ENCODE measurements at regions not wholly inside any gene's neighbourhood (a gene's known extent, or its start where the extent isn't known, plus 50 kb on each side); places are given as distances from the start of the nearest gene placed in this dataset.
"Not testable (repeated sequence)": the region's sequence is repeated elsewhere in the genome, so short reads cannot be mapped to it uniquely, and the experiment has no call there.

DNA sequence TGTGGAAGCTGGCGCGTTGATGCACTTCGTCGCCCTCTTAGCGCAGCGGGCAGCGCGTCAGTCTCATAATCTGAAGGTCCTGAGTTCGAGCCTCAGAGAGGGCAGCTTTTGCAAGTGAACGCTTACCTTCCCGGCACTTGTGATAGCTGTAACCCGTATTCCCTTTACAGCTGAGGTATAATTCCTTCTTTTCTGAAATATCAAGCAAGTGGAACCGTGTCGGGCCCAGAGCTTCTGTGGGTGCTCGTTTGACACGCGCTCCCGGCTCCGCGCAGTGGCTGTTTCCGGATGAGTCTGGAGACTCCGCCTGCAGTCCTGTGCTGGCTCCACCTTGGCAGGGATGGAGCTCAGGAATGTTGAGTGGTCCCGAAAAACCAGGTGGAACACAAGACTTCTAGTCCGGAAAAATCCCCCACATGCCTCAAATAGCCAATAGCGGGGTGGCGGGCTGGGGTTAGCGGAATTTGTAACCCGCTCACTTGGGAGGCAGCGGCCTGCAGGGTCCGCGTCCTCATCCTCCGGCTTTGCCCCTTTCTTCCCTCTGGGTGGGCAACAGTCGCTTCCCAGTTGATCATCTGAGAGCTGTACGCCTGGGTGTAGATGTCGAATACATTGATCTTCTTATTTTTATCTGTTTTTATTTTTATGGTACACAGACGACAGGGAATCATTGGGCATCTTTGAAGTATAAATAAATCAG, 106.8 kb upstream of the ZNF322 start:
- TF ChIP-seq KDM1A (IDR thresholded peaks at IDR 0.05; ENCODE audit: borderline replicate concordance); CTCF (IDR thresholded peaks at IDR 0.05 in 2 of 3, conservative IDR thresholded peaks at IDR 0.05 in 1 of 3; ENCODE audit: control insufficient read depth in 2 of 3, extremely low read depth in 1 of 3, insufficient read depth in 1 of 3, low read depth in 3 of 3, low read length in 3 of 3); YBX1 (IDR thresholded peaks at IDR 0.05); JUNB (IDR thresholded peaks at IDR 0.05); POLR2A (IDR thresholded peaks at IDR 0.05; ENCODE audit: low read depth, low read length); CBX3 (IDR thresholded peaks at IDR 0.05; ENCODE audit: borderline replicate concordance, low read depth); HCFC1 (IDR thresholded peaks at IDR 0.05; ENCODE audit: low read length); WRNIP1 (IDR thresholded peaks at IDR 0.05; ENCODE audit: borderline replicate concordance, low read depth, low read length); YY1 (IDR thresholded peaks at IDR 0.05; ENCODE audit: low read depth, low read length); TARDBP (IDR thresholded peaks at IDR 0.05; ENCODE audit: borderline replicate concordance); DPF2 (IDR thresholded peaks at IDR 0.05): not testable (repeated sequence)
- TF ChIP-seq, protein P1, sequence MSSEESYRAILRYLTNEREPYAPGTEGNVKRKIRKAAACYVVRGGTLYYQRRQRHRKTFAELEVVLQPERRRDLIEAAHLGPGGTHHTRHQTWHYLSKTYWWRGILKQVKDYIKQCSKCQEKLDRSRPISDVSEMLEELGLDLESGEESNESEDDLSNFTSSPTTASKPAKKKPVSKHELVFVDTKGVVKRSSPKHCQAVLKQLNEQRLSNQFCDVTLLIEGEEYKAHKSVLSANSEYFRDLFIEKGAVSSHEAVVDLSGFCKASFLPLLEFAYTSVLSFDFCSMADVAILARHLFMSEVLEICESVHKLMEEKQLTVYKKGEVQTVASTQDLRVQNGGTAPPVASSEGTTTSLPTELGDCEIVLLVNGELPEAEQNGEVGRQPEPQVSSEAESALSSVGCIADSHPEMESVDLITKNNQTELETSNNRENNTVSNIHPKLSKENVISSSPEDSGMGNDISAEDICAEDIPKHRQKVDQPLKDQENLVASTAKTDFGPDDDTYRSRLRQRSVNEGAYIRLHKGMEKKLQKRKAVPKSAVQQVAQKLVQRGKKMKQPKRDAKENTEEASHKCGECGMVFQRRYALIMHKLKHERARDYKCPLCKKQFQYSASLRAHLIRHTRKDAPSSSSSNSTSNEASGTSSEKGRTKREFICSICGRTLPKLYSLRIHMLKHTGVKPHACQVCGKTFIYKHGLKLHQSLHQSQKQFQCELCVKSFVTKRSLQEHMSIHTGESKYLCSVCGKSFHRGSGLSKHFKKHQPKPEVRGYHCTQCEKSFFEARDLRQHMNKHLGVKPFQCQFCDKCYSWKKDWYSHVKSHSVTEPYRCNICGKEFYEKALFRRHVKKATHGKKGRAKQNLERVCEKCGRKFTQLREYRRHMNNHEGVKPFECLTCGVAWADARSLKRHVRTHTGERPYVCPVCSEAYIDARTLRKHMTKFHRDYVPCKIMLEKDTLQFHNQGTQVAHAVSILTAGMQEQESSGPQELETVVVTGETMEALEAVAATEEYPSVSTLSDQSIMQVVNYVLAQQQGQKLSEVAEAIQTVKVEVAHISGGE (CRISPR knock-in tag; IDR thresholded peaks at IDR 0.05): not testable (repeated sequence)
- TF ChIP-seq, protein P2, sequence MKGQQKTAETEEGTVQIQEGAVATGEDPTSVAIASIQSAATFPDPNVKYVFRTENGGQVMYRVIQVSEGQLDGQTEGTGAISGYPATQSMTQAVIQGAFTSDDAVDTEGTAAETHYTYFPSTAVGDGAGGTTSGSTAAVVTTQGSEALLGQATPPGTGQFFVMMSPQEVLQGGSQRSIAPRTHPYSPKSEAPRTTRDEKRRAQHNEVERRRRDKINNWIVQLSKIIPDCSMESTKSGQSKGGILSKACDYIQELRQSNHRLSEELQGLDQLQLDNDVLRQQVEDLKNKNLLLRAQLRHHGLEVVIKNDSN (IDR thresholded peaks at IDR 0.05; ENCODE audit: borderline replicate concordance, extremely low read length, insufficient read depth, low read depth, low read length): not testable (repeated sequence)
